HFF-Myc (cell line): ENCODE measurements at regions not wholly inside any gene's neighbourhood (a gene's known extent, or its start where the extent isn't known, plus 50 kb on each side); places are given as distances from the start of the nearest gene placed in this dataset.

Experiments
- DNase-seq: peaks from one replicate; pipeline ENCODE4 v3.0.0-alpha.2; 2011; ENCODE audit warnings: low read depth; ENCODE audit errors: extremely low read depth
- H3K4me3 ChIP-seq: replicated peaks from 2 replicates; pipeline ENCODE4 v1.5.1; 2011; ENCODE audit warnings: low read depth, mild to moderate bottlenecking, control low read depth, low read length
- CTCF ChIP-seq: IDR thresholded peaks from 2 replicates; pipeline ENCODE4 v1.5.1; 2012; ENCODE audit warnings: mild to moderate bottlenecking, low read depth, low read length, control low read depth; ENCODE audit errors: missing control alignments

GRCh38 chr2:160562730-160563129, 69.1 kb upstream of the RBMS1 start:
- no peak for TF ChIP-seq CTCF
- DNase-seq: no peak
- no peak overlapping the region for H3K4me3 ChIP-seq

GRCh38 chr2:160564591-160564990, 71.0 kb upstream of the RBMS1 start:
- DNase-seq: no peak
- no peak for TF ChIP-seq CTCF
- no peak overlapping the region for H3K4me3 ChIP-seq

GRCh38 chr2:160565099-160565845, 71.7 kb upstream of the RBMS1 start:
- TF ChIP-seq CTCF: no peak
- no peak for DNase-seq
- H3K4me3 ChIP-seq: no peak overlapping the region

- no peak overlapping the region for H3K4me3 ChIP-seq
- DNase-seq: no peak
- TF ChIP-seq CTCF: no peak
These were observed 73.1 kb upstream of the RBMS1 start for GRCh38 chr2:160566717-160567116.

DNA sequence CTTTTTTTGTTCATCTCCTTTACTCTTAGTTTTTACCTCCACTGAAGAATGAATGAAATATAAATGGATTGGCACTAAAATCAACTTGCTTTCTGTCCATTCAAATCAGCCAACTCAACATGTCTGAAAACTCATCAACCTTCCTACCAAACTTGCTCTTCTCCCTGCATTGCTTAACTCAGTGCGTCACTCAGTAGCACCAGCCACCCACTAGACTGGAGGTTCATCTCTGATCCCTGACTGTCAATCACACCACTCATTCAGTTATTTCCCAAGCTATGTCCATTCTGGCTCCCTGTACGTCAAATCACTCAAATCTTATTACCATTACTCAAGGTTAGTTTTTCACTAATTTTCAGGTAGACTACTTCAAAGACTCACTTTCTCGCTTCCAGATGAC, 75.2 kb upstream of the RBMS1 start:
- H3K4me3 ChIP-seq: no peak overlapping the region
- no peak for DNase-seq
- no peak for TF ChIP-seq CTCF

- TF ChIP-seq CTCF: no peak
- no peak for DNase-seq
- no peak overlapping the region for H3K4me3 ChIP-seq
These were observed 76.8 kb upstream of the RBMS1 start for GRCh38 chr2:160570376-160570775.
